HG02981 (cell line): ENCODE measurements at regions not wholly inside any gene's neighbourhood (a gene's known extent, or its start where the extent isn't known, plus 50 kb on each side); places are given as distances from the start of the nearest gene placed in this dataset.

Experiments
- ATAC-seq: cut with Tn5 transposase; IDR thresholded peaks from one replicate; pipeline ENCODE4 v1.9.1; 2021; ENCODE audit warnings: mild to moderate bottlenecking, moderate library complexity; ENCODE audit not compliant: unreplicated experiment

- no peak for ATAC-seq
Measured at GRCh38 chr3:148128136-148128535, 569.6 kb upstream of the AGTR1 start.

DNA sequence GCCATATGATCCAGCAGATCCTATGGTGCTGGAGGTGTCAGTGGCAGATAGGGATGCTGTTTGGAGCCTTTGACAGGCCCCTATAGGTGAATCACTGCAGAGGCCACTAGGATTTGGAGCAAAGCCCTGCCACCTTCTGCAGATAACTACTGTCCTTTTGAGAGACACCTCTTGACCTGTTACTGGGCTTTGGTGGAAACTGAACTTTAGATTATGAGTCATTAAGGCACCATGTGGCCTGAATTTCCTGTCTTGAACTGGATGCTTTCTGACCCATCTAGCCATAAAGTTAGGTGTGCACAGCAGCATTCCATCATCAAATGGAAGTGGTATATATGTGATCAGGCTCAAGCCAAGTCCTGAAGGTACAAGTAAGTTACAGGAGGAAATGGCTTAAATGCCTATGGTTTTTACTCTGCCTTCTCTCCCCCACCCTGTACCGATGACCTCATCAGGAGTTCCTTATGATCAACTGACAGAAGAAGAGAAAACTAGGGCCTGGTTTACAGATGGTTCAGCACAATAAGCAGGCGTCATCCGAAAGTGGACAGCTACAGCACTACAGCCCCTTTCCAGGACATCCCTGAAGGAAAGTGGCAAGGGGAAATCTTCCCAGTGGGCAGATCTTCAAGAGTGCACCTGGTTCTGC, 565.6 kb upstream of the AGTR1 start:
- no peak for ATAC-seq

DNA sequence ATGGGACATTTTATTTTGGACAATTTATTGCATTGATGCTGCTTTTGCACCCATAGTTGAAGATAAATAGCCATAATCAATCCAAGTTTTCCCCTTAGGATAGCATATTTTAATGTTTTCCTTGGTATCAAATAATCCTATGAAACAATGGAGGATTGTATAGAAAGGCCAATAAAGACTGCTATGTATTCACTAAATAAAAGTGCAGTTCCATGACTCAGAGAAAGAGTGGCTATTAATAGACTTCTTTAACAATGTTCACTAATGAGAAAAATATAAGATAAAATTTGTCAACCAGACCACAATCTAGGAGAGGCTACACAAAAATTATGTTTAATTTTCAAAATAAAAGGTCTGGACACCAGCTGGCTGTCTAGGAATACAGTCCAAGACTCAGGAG, 560.9 kb upstream of the AGTR1 start:
- no peak for ATAC-seq

DNA sequence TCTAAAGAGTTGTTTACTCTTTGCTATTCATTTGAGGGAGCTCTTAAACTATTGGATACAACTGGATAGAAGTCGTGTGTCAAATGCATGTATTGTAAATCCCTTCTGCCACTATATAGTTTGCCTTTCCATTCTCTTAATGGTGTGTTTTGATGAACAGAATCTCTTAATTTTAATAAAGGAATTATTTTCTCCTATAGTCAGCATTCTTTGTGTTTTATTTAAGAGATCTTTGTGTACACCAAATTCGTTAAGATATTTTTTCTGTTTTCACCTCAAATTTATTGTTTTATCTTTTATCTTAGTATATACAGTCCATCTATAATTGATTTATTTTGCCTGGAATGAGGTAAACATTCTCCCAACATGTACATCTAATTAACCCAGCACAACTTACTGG, 551.5 kb upstream of the AGTR1 start:
- ATAC-seq, result no peak

- ATAC-seq, result no peak
Measured at GRCh38 chr3:148146947-148147826, 550.5 kb upstream of the AGTR1 start.

- no peak for ATAC-seq
Measured at GRCh38 chr3:148147903-148148302, 549.8 kb upstream of the AGTR1 start.

- ATAC-seq, result no peak
Measured at GRCh38 chr3:148149556-148149955, 548.1 kb upstream of the AGTR1 start.

GRCh38 chr3:148150141-148150540, 547.6 kb upstream of the AGTR1 start:
- ATAC-seq, result no peak

- no peak for ATAC-seq
Measured at GRCh38 chr3:148158210-148158609, 539.5 kb upstream of the AGTR1 start.

- ATAC-seq, result no peak
Measured at GRCh38 chr3:148162132-148162531, 535.6 kb upstream of the AGTR1 start.

GRCh38 chr3:148168347-148168746, 529.4 kb upstream of the AGTR1 start:
- ATAC-seq, result no peak

DNA sequence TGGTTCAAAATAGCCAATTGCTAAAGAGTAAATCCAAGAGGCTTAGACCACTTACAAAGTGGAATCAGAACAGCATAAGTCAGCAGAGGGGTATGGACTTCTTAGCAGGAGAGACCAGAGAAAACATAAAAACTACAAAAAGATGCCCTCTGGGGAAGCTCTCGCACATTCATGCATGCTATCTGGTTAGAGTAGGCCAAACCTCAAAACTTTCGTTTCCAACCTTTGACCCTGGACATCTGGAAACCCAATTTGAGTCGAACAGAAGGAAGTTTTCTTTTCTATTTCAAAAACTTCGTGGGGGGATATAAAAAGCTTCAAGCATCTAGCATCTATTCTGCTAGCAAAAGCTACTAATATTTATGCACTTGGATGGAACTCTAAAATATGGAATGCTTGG, 523.9 kb upstream of the AGTR1 start:
- no peak for ATAC-seq

- no peak for ATAC-seq
Measured at GRCh38 chr3:148175214-148175613, 522.5 kb upstream of the AGTR1 start.

GRCh38 chr3:148178503-148178902, 519.2 kb upstream of the AGTR1 start:
- ATAC-seq, result no peak

DNA sequence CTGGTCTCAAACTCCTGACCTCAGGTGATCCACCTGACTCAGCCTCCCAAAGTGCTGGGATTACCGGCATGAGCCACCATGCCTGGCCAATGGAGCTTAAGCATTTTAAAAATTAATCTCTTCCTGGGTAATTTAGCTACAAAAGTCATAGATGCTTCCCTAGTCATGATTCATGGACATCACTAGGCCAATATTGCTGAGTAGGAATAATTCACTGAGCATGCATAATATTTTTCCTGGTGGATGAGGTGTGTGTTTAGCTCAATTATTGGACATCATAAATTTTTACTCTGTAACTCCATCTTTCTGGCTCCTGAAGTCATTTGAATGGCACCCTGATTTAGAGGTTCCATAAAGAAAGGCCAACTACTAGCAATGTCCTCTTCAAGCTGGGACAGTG, 512.9 kb upstream of the AGTR1 start:
- ATAC-seq, result no peak

GRCh38 chr3:148186881-148187280, 510.8 kb upstream of the AGTR1 start:
- no peak for ATAC-seq

DNA sequence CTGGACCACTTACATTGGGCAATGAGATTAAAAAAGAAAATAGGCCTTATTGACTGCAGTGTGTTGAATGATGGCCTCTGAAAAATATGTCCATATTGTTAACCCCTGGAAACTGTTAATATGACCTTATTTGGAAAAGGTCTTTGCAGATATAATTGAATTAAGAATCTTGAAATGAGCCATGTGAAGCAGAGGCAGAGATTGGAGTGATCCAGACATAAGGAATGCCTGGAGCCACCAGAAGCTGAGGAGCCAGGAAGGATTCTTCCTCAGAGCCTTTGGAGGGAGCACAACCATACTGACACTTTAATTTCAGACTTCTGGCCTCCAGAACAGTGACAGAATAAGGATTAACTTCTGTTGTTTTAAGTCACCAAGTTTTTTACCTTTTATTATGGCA, 510.4 kb upstream of the AGTR1 start:
- no peak for ATAC-seq

- ATAC-seq, result no peak
Measured at GRCh38 chr3:148190441-148190990, 507.2 kb upstream of the AGTR1 start.

DNA sequence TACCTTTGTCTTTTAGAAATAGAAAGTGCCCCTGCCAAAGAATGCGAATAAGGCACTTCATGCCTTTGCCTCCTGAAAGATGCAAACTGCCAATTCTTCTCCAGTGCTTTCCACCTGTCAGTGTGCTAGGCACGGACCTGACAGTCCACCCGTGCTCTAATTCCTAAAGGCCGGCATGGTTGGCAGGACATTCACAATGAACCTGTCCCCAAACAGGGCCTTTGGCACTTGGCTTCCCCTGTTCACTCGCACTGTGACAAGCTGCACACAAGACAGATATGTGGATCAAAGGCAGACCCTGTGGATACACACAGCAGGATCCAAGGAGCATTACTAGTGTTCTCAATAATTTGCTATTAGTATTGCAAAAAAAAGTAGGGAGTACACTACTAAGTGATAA, 505.7 kb upstream of the AGTR1 start:
- no peak for ATAC-seq

- ATAC-seq, result no peak
Measured at GRCh38 chr3:148197061-148197460, 500.6 kb upstream of the AGTR1 start.

DNA sequence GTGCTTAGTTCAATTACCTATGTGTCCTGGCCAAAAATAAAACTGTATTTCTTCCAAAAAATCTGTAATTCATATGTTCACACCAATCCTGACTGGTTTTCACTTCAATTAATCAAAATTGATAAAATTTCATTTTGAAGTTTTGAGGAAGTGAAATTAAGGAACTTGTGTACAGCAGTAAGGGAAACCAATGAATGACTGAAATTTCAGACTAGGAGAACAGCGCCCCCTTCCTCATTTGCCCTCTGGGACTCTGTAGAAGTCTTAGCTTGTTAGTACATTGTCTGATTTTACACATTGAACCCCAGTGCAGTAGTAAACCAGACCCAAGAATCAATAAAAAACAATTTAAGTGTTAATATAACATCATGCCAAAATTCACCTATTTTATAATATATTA, 495.3 kb upstream of the AGTR1 start:
- ATAC-seq, result no peak
